ENCODE measurements at regions not wholly inside any gene's neighbourhood (a gene's known extent, or its start where the extent isn't known, plus 50 kb on each side); places are given as distances from the start of the nearest gene placed in this dataset.

DNA sequence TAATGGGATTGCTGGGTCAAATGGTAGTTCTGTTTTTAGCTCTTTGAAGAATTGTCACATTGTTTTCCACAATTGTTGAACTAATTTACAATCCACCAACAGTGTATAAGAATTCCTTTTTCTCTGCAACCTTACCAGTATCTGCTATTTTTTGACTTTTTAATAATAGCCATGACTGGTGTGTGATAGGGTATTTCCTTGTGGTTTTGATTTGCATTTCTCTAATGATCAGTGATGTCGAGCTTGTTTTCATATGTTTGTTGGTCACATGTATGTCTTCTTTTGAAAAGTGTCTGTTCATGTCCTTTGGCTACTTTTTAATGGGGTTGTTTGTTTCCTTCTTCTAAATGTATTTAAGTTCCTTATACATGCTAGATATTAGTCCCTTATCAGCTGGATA lies 322.3 kb downstream of the CDH2 start:
- Histone ChIP-seq H3K9me3 (ENCODE audit: insufficient read depth, low read depth, low read length) (no peaks in the 10 kb centered on the region), H3K36me3 (ENCODE audit: insufficient read depth, low read length) (no peaks in the 10 kb centered on the region), H3K4me2 (ENCODE audit: low read length) (no peak overlapping the region), H3K4me1 (ENCODE audit: insufficient read depth, low read length) (no peaks in the 10 kb centered on the region), H4K20me1 (ENCODE audit: insufficient read depth, low read length) (no peaks in the 10 kb centered on the region), H2AFZ (ENCODE audit: low read depth, low read length) (no peak overlapping the region), H3K4me3 (ENCODE audit: insufficient read depth, low read depth, low read length) (no peak overlapping the region), H3K79me2 (ENCODE audit: insufficient read depth, low read length) (no peaks in the 10 kb centered on the region), H3K9ac (ENCODE audit: low read length) (no peak overlapping the region), H3K27ac (ENCODE audit: low read depth, low read length) (no peak overlapping the region), H3K27me3 (ENCODE audit: insufficient read depth, low read length) (no peaks in the 10 kb centered on the region)
- Mint-ChIP-seq H3K9me3 (ENCODE audit: unreplicated experiment) (no peaks in the 10 kb centered on the region), H3K4me1 (ENCODE audit: low read depth, unreplicated experiment) (peaks cover 3% of the 10 kb centered on the region), H3K27ac (ENCODE audit: unreplicated experiment) (no peak overlapping the region), H3K27me3 (ENCODE audit: low read depth, unreplicated experiment) (no peaks in the 10 kb centered on the region), H3K4me3 (ENCODE audit: unreplicated experiment) (no peak overlapping the region), H3K36me3 (ENCODE audit: low read depth, unreplicated experiment) (no peaks in the 10 kb centered on the region)
- no peak for FAIRE-seq
- no peak for DNase-seq (ENCODE audit: low read depth)
- TF ChIP-seq EZH2 (IDR thresholded peaks at IDR 0.05; ENCODE audit: insufficient read depth, low read length) = no peak
- TF ChIP-seq, protein P1, sequence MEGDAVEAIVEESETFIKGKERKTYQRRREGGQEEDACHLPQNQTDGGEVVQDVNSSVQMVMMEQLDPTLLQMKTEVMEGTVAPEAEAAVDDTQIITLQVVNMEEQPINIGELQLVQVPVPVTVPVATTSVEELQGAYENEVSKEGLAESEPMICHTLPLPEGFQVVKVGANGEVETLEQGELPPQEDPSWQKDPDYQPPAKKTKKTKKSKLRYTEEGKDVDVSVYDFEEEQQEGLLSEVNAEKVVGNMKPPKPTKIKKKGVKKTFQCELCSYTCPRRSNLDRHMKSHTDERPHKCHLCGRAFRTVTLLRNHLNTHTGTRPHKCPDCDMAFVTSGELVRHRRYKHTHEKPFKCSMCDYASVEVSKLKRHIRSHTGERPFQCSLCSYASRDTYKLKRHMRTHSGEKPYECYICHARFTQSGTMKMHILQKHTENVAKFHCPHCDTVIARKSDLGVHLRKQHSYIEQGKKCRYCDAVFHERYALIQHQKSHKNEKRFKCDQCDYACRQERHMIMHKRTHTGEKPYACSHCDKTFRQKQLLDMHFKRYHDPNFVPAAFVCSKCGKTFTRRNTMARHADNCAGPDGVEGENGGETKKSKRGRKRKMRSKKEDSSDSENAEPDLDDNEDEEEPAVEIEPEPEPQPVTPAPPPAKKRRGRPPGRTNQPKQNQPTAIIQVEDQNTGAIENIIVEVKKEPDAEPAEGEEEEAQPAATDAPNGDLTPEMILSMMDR (IDR thresholded peaks at IDR 0.05; ENCODE audit: insufficient read depth, low read depth, low read length) = no peak

DNA sequence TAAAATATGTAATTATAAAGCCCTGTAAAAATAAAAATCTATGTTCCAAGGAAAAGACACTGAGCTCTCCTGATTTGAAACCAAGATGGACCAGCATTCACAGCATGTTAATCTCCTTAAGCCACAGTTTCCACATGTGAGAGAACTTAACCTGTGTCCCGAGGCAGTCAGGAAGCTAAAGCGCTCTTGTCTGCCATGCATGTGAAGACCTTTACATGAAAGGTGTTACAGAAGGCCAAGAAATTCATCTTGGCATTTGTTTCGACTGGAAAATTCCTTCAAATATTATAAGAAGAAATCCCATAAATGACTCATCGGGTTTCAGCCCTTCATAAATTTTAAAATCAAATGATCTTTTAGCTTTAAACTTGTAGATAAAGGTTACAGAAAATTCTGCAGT lies 328.6 kb downstream of the CDH2 start:
- no peak overlapping the region for H3K4me3 Mint-ChIP-seq (ENCODE audit: unreplicated experiment)
- H3K27ac Mint-ChIP-seq (ENCODE audit: unreplicated experiment) = no peak overlapping the region
- Histone ChIP-seq H3K27ac (ENCODE audit: low read depth, low read length) (no peak overlapping the region), H2AFZ (ENCODE audit: low read depth, low read length) (no peak overlapping the region), H3K4me3 (ENCODE audit: insufficient read depth, low read depth, low read length) (no peak overlapping the region), H3K9ac (ENCODE audit: low read length) (no peak overlapping the region), H3K4me2 (ENCODE audit: low read length) (no peak overlapping the region), H3K9me3 (ENCODE audit: insufficient read depth, low read depth, low read length) (no peaks in the 10 kb centered on the region), H3K4me1 (ENCODE audit: insufficient read depth, low read length) (peaks cover 15% of the 10 kb centered on the region), H3K27me3 (ENCODE audit: insufficient read depth, low read length) (no peaks in the 10 kb centered on the region), H4K20me1 (ENCODE audit: insufficient read depth, low read length) (no peaks in the 10 kb centered on the region), H3K79me2 (ENCODE audit: insufficient read depth, low read length) (no peaks in the 10 kb centered on the region), H3K36me3 (ENCODE audit: insufficient read depth, low read length) (no peaks in the 10 kb centered on the region)
- no peaks in the 10 kb centered on the region for H3K9me3 Mint-ChIP-seq (ENCODE audit: unreplicated experiment)
- peaks cover 22% of the 10 kb centered on the region for H3K4me1 Mint-ChIP-seq (ENCODE audit: low read depth, unreplicated experiment)
- no peak for FAIRE-seq
- H3K36me3 Mint-ChIP-seq (ENCODE audit: low read depth, unreplicated experiment) = no peaks in the 10 kb centered on the region
- DNase-seq (ENCODE audit: low read depth) = no peak
- TF ChIP-seq, protein P1 (IDR thresholded peaks at IDR 0.05; ENCODE audit: insufficient read depth, low read depth, low read length) = no peak
- no peak for TF ChIP-seq EZH2 (IDR thresholded peaks at IDR 0.05; ENCODE audit: insufficient read depth, low read length)
- H3K27me3 Mint-ChIP-seq (ENCODE audit: low read depth, unreplicated experiment) = no peaks in the 10 kb centered on the region

DNA sequence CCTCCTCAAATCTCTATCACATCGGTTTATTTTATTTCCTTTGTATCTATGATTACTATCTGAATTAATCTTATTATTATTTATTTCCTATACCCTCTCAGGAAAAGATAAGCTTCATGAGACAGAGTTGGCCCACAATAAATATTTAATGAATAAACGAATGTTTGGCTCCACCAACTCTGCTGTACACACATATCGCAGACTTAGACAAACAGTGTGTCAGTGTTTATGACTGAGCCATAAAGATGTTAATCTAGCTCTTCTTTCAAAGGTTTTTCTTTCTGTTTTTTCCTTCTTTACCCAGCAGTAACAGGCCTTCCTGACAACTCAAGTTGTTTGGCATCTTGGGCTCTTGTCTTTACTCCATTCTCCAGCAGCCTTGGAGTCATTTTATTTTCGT lies 329.5 kb downstream of the CDH2 start:
- no peak overlapping the region for H3K27ac ChIP-seq (ENCODE audit: low read depth, low read length)
- H3K4me1 ChIP-seq (ENCODE audit: insufficient read depth, low read length) = peaks cover 20% of the 10 kb centered on the region
- no peaks in the 10 kb centered on the region for H3K27me3 ChIP-seq (ENCODE audit: insufficient read depth, low read length)
- H3K9me3 Mint-ChIP-seq (ENCODE audit: unreplicated experiment) = no peaks in the 10 kb centered on the region
- no peak overlapping the region for H3K27ac Mint-ChIP-seq (ENCODE audit: unreplicated experiment)
- H3K4me3 Mint-ChIP-seq (ENCODE audit: unreplicated experiment) = no peak overlapping the region
- peaks cover 26% of the 10 kb centered on the region for H3K4me1 Mint-ChIP-seq (ENCODE audit: low read depth, unreplicated experiment)
- FAIRE-seq (no peak), DNase-seq (ENCODE audit: low read depth) (no peak)
- H3K36me3 Mint-ChIP-seq (ENCODE audit: low read depth, unreplicated experiment) = no peaks in the 10 kb centered on the region
- no peak overlapping the region for H3K4me3 ChIP-seq (ENCODE audit: insufficient read depth, low read depth, low read length)
- H3K9ac ChIP-seq (ENCODE audit: low read length) = no peak overlapping the region
- H3K9me3 ChIP-seq (ENCODE audit: insufficient read depth, low read depth, low read length) = no peaks in the 10 kb centered on the region
- H2AFZ ChIP-seq (ENCODE audit: low read depth, low read length) = no peak overlapping the region
- H3K36me3 ChIP-seq (ENCODE audit: insufficient read depth, low read length) = no peaks in the 10 kb centered on the region
- H3K27me3 Mint-ChIP-seq (ENCODE audit: low read depth, unreplicated experiment) = no peaks in the 10 kb centered on the region
- H3K4me2 ChIP-seq (ENCODE audit: low read length) = no peak overlapping the region
- H4K20me1 ChIP-seq (ENCODE audit: insufficient read depth, low read length) = no peaks in the 10 kb centered on the region
- H3K79me2 ChIP-seq (ENCODE audit: insufficient read depth, low read length) = no peaks in the 10 kb centered on the region
- TF ChIP-seq, protein P1 (IDR thresholded peaks at IDR 0.05; ENCODE audit: insufficient read depth, low read depth, low read length) = no peak
- TF ChIP-seq EZH2 (IDR thresholded peaks at IDR 0.05; ENCODE audit: insufficient read depth, low read length) = no peak

All from astrocyte (in vitro differentiated cells and primary cell).